T-helper 2 cell (primary cell): ENCODE measurements at regions not wholly inside any gene's neighbourhood (a gene's known extent, or its start where the extent isn't known, plus 50 kb on each side); places are given as distances from the start of the nearest gene placed in this dataset.
"Not testable (repeated sequence)": the region's sequence is repeated elsewhere in the genome, so short reads cannot be mapped to it uniquely, and the experiment has no call there.

Source experiments
- DNase-seq, 5 experiments: peaks; one replicate each; pipeline versions ENCODE4 v3.0.0 to v3.0.0-alpha.2; 2012 to 2022

DNA sequence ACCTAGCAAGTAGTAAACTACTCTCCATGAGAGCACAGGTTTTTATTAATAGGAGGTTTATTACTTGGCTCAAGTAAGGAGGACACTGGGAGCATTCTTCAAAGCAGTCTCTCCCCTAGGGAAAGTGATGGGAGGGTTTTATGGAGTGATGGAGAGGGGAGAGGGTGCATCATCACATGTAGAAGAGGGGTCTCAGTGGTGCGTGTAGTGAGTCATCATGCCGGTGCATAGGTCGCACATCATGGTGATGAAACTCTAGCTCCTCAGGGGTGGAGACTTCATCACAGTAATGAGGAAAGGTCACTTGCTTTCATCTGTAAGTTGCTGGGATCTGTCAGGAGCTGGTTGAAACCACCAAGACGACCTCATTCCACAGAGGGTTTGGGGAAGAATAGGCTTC is 210.8 kb upstream of the UBL3 start:
- no peak for DNase-seq

DNA sequence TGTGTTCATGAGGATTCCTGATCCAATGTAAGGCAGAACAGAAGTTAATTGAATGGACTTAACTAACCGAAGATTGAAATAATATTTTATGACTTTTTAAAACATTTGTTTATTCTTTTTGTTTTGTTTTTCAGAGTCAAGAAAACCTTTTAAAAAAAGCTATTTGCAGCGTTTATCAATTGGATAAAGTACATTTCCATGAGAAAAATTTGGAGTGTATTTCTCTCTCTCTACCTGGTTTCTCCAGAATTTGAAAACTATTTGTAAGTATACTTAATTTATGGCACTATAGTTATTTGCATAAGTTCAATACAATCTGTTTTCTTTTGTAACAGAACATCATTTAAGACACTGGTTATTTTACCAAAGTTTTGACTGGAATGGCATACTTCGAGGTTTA is 208.0 kb upstream of the UBL3 start:
- DNase-seq, result no peak

DNA sequence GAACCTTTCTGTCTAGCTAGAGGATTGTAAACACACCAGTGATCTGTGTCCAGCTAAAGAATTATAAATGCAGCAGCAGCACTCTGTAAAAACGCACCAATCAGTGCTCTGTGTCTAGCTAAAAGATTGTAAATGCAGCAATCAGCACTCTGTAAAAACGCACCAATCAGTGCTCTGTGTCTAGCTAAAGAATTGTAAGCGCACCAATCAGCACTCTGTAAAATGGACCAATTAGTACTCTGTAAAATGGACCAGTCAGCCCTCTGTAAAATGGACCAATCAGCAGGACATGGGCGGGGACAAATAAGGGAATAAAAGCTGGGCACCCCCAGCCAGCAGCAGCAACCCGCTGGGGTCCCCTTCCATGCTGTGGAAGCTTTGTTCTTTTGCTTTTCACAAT is 204.1 kb upstream of the UBL3 start:
- DNase-seq, result not testable (repeated sequence)

DNA sequence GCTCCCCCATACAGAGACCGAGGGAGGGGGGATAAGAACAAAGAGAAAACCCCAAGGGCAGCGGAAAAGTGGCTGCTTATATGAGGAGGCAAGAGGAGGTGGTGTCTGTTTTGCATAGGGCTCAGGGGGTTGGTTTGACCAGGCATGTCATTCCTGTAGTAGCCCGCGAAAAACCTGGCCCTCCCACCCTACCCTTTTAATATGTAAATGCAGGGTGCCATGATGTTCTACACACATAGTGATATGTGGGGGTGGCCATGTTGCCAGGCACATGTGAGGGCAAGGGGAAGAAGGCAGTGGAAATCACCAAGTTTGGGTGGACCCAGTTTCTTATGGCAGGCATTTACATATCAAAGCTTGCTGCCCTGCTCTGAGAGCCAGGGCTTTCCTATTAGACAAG is 203.5 kb upstream of the UBL3 start:
- no peak for DNase-seq

DNA sequence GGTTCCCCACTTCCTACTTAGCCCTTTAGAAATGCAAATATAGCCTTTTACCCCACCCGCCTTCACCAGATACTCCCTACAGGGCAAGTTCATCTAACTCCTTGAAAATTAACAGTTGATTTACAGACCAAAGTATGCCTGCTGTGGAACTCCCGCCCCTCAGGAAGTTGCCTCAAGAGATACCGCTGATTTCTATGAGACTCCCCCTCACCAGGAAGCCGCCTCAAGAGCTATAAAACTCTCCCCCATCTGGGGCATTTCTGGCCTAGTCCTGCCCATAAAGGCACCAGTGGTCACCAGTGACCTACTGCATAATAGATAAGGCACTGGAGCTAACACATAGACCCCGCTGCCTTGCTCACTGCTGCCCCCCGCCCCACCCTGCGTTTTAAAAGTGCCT is 201.7 kb upstream of the UBL3 start:
- peak in 1 of 5 experiments; percentile 13 for DNase-seq

DNA sequence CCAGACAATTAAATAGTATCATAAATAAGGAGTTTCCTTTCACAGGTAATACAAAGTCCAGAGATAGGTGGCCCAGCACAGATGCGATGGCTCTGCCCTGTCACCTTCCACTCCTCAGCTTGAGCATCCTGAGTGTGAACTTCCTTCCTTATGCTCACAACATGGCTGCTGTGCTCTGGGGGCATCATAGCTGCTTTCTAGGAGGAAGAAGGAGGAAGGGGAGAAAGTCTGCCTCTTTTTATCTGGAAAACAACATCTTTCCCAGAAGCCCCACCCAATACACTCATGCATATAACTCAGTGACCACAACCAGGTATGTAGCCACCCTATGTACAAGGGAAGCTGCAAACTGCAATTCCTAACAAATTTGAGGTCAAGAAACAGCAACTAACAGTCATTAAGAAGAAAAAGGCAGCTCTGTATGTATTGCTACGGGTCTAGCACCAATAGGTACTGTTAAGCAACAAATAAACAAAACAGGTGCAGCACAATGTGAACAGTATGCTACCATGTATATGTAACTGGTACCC is 201.2 kb upstream of the UBL3 start:
- DNase-seq, result no peak

DNA sequence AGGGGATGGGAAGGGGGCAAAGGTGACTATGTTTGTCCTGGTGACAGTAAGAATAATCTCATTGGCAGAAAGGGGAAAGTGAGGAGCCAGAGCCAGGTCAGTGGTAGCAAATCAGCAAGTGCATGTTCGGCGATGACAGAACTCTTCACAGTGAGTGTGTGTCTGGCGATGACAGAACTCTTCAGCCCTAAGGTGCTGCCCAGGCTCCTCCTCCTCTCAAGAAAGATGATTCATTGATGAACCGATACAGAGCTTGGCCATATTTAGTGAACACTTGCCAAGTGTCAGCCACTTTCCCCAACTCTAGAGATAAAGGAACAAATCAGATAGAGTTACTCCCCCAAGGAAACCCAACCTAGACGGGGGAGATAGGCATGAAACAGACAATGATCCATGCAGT is 199.3 kb upstream of the UBL3 start:
- DNase-seq, result peak in 1 of 5 experiments; percentile 62

DNA sequence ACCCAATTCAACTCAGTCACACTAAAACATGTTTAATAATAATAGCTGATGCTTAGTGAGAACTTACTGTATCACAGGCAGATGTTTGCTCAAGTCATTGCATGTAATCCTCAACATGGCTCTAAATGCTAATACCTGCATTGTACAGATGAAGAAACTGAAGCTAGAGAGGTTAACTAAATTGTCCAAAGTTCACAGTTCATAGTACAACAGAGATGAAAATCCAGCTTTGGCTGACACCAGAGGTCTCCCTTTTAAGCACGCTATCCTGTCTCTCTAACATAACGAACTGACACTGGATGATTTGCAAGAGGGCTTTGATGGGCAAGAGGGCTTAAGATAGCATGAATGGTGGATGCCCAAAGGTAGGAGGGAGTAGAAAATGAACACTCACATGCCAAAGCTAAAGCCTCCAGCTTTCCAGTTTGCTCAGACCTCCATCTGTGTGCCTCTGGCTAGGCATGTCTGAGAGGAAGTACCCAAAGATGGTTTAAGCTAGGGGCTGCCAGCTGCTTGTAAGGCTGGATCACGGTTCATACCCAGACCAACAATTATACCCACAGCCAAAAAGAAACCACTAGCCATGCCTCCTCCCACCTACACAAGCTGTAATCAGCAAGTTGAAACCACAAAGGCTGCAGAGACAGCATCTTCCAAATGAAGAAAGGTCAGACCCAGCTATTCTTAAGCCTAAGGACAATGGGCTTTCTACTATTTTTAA is 196.9 kb upstream of the UBL3 start:
- peak in 1 of 5 experiments; percentile 86 for DNase-seq

DNA sequence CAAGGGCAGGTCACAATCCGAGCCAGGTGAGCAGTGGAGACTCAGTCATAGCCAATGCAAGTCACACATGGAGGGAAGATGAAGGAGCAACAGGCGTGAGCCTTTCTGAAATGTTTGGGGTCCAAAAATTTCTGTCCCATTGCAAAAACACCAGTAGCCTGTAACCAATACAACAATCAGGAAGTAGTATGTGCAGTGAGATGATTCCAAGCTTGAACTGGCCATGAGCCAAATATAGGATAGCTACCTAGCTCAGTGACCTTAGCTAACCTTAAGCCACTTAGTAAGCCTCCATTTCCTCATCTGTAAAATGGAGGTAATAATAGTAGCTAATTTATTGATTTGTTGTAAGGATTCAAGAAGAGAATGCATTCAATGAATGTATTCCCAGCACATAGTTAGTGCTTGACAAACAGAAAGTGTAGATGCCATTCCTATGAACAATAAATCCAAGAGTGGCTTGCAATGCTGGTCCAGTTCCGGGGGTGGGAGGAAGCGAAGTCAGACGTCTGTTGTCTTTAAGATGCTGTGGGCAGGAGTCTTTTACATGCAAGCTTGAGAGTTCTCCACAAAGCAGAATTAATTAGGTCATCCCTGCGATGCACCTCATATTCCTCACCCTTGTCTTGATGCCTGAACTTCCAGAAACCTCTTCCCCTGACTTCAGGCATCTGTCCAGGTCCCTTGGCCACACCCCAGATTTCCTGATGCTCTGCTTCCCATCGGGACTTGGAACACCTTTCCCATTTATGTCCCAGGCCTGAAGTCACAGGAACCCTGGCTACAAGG is 195.7 kb upstream of the UBL3 start:
- no peak for DNase-seq

DNA sequence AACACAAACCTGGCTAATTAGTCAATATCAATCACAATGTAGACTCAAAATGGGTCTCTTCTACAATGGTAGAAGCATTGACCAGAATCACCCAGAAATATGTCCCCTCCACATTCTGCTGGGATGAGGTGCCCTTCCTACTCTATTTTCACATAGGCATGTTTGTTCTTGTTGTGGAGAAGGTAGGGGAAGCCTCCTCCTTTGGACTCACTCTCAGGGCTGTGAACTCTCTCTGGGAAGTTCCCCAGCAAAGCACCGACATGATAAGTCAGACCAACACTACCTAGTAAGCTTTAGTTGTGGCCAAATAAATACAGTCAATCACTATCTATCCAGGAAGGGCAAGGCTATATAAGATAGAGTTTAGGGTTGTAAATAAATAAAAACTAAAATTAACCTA is 194.5 kb upstream of the UBL3 start:
- DNase-seq, result no peak

DNA sequence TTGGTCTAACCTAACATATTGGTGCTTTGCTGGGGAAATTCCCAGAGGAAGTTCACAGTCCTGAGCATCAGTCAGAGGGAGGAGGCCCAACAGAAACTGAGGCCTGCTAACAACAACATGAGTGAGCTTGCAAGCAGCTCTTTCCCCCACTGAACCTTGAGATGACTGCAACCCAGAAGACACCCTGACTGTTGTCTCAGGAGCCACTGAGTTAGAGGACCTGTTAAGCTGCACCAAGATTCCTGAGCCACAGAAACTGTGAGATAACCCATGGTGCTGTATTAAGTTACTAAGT is 193.2 kb upstream of the UBL3 start:
- no peak for DNase-seq

DNA sequence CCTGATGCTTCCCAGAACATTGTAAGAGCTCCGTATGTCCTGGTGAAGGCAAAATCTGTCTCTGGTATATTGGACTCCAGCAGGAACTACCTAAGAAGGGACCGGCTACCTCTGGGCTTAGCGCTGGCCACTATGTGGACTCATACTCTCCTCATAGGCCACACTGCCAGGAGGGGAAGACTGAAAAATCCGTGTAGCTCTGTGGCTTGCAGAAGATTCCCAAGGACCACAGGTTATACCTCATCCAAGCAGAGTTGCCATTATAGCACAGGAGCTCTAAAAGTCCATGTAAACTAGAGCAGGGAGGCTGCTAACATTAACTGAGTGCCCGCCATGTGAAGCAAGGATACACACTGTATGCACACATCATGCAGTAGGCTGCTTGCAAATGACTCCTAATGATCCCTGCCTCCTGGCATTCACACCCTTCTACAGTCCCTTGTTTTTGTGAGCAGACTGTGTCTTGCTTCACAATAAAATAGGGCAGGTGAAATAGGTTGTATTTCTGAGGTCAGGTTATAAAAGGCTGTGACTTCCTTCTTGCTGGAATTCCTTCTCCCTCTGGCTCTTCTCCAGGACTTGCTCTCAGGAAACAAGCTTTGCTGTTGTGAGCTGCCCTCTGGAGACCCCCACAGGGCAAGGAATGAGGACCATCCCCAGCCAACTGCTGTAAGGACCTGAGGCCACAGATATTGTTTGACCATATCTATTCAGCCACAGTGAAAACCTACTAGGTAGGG is 192.6 kb upstream of the UBL3 start:
- no peak for DNase-seq

DNA sequence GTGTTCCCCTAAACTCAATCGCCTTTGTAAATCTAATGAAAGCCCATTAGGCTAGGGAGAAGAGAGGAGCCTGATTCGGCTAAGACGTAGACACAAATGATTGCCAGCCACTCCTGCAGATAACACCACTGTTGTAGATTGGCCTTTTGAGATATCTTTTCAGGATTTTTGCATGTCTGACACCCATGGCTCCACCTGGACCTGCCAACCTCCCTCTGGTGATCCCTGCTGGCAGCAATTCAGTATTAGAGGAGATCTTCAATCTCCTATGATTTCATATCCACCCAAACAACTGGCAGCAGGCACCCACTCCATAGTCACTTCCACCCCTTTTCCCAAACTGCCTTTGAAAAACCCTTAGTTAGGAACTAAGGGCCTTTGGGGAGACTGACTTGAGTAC is 191.9 kb upstream of the UBL3 start:
- DNase-seq, result no peak

DNA sequence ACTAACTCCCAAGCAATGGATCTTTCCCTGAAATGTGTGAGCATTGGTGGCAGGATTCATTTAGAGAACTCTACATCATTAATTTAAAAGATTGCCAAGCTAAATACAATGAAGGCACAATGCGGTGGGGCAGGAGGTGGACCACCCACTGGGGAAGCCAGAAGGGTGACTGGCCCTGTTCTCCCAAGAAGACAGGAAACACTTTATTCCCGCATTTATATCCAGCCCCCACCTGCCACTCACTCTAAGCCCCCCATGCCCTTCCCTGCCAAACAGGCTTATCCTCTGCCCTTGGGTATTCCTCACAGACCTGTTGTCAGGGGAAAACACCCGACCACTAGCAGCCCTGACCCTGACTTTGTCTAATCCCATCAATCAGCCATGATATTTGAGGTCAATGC is 189.1 kb upstream of the UBL3 start:
- no peak for DNase-seq

DNA sequence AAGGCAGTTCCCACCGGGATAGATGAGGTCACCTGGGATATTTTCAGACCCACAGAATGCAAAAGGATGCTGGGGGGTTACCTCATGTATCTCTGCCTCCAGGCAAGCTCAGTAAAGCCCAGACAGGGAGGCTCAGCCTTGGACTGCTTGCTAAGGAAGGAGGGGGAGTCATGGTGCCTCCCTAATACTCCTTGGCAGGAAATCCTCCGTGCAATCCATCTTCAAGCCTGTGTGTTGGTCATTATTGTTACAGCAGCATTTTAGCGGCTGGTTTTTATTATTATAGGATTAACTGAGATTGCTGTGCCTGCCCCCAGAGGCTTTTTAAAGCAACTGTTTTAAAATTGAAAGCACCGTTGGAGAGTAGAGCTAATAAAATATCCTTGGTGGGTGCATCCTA is 188.5 kb upstream of the UBL3 start:
- no peak for DNase-seq

DNA sequence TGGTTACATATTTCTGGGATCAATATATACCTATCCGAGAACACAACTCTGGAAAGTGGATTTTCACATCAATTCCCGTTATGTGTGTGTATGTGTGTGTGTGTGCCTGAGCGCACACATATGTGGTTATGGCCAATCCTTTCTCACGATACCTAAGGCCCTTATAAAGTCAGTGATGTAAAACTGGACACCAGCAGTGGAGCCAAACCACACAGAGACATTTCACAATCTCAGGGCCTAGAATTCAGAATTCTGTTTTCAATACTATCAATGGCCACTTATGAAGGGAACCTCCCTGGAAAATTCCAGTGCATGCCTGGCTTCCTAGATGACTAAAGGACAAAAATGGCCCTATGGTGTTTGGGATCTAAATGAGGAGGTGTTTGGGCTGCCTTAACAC is 187.3 kb upstream of the UBL3 start:
- no peak for DNase-seq

DNA sequence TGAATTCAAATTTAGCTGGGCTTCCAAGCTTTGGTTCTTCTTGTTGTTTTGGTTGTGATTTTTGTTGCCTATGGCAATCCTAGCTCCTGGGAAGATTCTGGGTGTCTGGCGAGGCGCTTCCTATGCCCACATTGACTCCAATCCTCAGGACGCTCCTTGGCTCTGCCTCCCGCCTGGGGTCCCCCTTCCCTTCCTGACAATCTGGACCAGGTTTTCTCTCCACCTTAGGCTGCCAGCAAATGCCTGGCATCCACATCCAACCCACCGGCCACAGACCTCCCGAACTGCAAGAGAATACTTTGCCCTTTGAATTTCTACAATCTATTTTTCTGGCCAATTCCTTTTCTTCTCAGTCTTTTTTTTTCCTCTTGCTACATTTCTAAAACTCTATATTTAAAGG is 186.9 kb upstream of the UBL3 start:
- no peak for DNase-seq

DNA sequence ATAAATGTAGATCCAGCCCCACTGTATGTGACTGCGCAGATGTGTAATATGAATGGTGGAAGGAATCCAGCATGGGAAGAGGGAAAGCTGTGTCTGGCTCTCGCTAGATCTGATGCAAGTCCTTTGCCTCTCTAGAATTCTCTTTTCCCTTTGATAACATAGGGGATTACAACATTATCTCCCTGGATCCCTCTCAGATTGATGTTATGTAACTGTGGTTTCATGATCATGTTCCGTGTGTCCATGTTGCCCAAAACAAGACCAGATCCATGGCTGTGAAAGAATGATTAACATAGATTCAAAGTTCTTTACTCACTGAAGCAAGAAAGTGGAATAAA is 184.0 kb upstream of the UBL3 start:
- no peak for DNase-seq

DNA sequence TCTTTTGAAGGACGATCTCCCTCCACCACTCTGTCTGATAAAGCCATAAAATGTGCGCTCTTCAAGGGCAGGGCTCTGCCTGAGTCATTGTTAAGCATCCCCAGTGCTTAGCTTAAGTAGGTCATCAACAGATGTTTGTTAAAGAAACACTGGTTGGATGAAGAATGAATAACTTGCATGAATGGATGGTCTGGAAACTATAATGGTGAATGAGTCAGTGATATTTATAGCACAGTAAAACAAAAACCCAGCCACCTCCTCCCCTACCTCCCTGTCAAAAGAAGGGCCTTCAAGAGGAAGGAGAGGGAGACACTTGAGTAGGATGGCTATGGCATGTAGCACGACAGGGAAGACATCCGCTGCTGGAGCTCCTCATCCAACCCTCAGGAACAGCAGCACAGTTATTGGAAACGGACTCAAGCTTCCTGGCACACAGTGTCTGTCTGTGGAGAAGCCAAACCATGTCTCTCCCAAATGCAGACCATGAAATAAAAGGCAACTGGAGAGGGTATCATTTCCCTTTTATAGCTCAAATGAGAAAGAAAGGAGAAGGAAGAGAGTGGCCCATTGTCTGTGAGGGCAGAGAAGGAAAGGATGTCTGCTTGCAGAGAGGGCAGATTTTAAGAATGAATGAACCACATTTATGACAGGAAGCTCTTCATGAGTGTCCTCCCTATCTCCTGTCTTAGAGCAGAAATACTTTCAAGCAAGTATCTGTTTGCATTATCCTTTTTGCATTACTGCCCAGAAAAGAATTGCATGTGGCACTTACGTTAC is 183.5 kb upstream of the UBL3 start:
- no peak for DNase-seq

DNA sequence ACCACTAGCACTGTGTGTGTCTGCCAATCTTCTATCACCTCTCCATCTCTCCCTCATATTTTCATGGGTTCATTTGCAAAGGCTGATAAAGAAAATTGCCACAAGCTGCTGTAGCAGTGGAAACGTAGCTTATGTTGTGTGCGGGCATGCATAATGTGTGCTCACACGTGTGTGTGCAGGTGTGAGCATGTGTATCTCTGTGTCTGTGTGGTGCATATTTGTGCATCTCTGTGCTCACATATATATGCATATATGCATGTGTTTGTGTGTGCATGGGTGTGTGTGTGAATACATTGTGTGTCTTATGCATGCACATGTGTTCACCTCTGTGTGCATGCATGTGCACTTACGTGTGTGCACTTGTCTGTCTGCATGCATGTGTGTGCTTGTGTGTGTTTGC is 181.8 kb upstream of the UBL3 start:
- no peak for DNase-seq

DNA sequence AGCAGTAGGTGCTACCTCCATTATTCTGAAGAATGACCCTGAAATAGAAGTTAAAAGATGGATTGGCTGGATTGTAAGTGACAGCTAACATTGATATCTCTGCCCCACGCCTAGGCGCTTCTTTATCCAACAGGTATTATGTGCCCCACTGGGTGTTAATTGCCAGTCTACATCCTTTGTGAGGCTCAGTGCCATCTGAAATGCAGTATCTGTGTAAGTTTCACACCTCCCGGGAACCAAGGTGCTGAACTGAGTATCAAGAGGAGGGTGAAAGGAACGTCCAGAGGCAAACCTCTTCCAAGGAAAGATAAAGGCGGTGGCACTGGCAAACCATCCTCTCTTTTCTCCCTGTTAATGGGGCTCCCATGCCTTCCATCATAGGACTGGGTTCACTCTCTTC is 181.1 kb upstream of the UBL3 start:
- DNase-seq, result no peak

DNA sequence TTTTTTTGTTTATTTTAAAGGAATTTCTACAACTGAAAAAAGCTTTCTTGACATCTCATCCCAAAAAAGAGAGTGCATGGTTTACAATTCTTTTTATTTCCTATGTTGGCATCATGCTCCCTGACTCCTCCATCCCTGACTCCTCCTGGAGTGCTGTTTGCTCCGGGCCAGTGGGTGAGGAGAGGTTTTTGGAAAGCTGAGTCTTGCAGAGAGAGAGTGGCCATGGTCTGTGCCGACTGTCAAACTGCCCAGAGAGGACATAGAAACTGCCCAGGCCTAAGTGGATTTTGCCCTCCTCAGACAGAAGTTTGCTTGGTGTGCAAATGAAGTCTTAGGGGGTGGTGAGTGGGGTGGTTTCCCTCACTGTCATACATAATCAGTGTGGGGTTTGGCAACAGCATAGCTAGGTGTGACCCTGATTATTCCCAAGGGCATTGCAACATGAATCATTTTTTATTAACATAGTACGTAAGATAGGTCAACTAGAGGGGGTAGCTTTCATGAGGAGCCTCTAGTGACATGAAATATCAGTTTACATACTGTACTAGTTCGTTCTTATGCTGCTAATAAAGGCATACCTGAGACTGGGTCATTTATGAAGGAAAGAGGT is 179.8 kb upstream of the UBL3 start:
- DNase-seq, result no peak
